IMR-90 (cell line): ENCODE measurements at regions not wholly inside any gene's neighbourhood (a gene's known extent, or its start where the extent isn't known, plus 50 kb on each side); places are given as distances from the start of the nearest gene placed in this dataset.

ENCODE experiments used
- ATAC-seq: fragments of 200-7000 bp; cut with Tn5 transposase; 2 replicates; pipeline ENCODE4 v1.9.1; 2020; ENCODE audit warnings: low read depth, mild to moderate bottlenecking, moderate library complexity
- BruUV-seq: library from RNA; stranded (reverse); fragments of 400-500 nt; replicated peaks from 2 replicates; lab custom pipeline; 2021; lab: Mats Ljungman, UMichigan
- CTCF ChIA-PET: fragments of 300-600 bp; formaldehyde crosslinking; extraction: SDS; loops from one replicate; lab custom pipeline; 2021; ENCODE audit warnings: antibody characterized with exemption; lab: Yijun Ruan, JAX
- POLR2A ChIA-PET: fragments of 300-600 bp; sonication (Branson Sonifier 250); formaldehyde crosslinking; loops from one replicate; lab custom pipeline; 2022; ENCODE audit warnings: antibody characterized with exemption; ENCODE audit not compliant: unreplicated experiment; lab: Charles Lee
- DNase-seq: peaks from one replicate; pipeline ENCODE4 v3.0.0; 2013
- H2AFZ ChIP-seq: replicated peaks from 2 replicates; pipeline ENCODE3; 2013; ENCODE audit warnings: low read length, mild to moderate bottlenecking; ENCODE audit not compliant: poor library complexity
- H2AK5ac ChIP-seq: 2 replicates; pipeline ENCODE4 v1.6.1; 2013; ENCODE audit warnings: low read depth, low read length, inconsistent platforms
- H2AK9ac ChIP-seq: replicated peaks from 2 replicates; pipeline ENCODE3; 2013; ENCODE audit warnings: mild to moderate bottlenecking, low read depth, low read length, moderate library complexity; ENCODE audit not compliant: poor library complexity
- H2BK120ac ChIP-seq: 2 replicates; pipeline ENCODE4 v1.6.1; 2013; ENCODE audit warnings: low read depth, low read length, inconsistent platforms
- H2BK15ac ChIP-seq: 3 replicates; pipeline ENCODE4 v1.6.1; 2013; ENCODE audit warnings: low read depth, low read length, inconsistent platforms
- H2BK20ac ChIP-seq: 2 replicates; pipeline ENCODE4 v1.6.1; 2013; ENCODE audit warnings: low read depth, mild to moderate bottlenecking, inconsistent platforms, low read length, moderate library complexity
- H2BK5ac ChIP-seq: 2 replicates; pipeline ENCODE4 v1.6.1; 2013; ENCODE audit warnings: mild to moderate bottlenecking, low read depth, low read length, inconsistent platforms; ENCODE audit not compliant: poor library complexity, severe bottlenecking
- H3K14ac ChIP-seq: replicated peaks from 2 replicates; pipeline ENCODE4 v1.6.1; 2013; ENCODE audit warnings: low read depth, low read length, inconsistent platforms
- H3K18ac ChIP-seq: 2 replicates; pipeline ENCODE4 v1.6.1; 2013; ENCODE audit warnings: low read depth, low read length, control low read depth
- H3K23ac ChIP-seq: 2 replicates; pipeline ENCODE4 v1.6.1; 2013; ENCODE audit warnings: low read depth, low read length, inconsistent platforms
- H3K27ac ChIP-seq: 2 replicates; pipeline ENCODE4 v1.5.1; 2013; ENCODE audit warnings: mild to moderate bottlenecking, control low read depth, low read length; ENCODE audit not compliant: insufficient read depth
- H3K27me3 ChIP-seq: 2 replicates; pipeline ENCODE4 v1.6.1; 2013; ENCODE audit warnings: low read length; ENCODE audit not compliant: control insufficient read depth, insufficient read depth
- H3K36me3 ChIP-seq: 2 replicates; pipeline ENCODE4 v1.6.1; 2013; ENCODE audit warnings: low read length, mixed read lengths; ENCODE audit not compliant: control insufficient read depth, insufficient read depth
- H3K4ac ChIP-seq: 2 replicates; pipeline ENCODE4 v1.6.1; 2013; ENCODE audit warnings: low read depth, low read length, inconsistent platforms
- H3K4me1 ChIP-seq: 2 replicates; pipeline ENCODE4 v1.6.1; 2013; ENCODE audit warnings: low read length, mixed read lengths; ENCODE audit not compliant: control insufficient read depth, insufficient read depth
- H3K4me2 ChIP-seq: 2 replicates; pipeline ENCODE4 v1.6.1; 2013; ENCODE audit warnings: low read depth, mild to moderate bottlenecking, control low read depth, low read length, moderate library complexity
- H3K4me3 ChIP-seq: 2 replicates; pipeline ENCODE4 v1.5.1; 2013; ENCODE audit warnings: low read depth, mild to moderate bottlenecking, control low read depth, low read length, moderate library complexity; ENCODE audit not compliant: insufficient read depth
- H3K56ac ChIP-seq: 2 replicates; pipeline ENCODE4 v1.6.1; 2013; ENCODE audit warnings: low read length, inconsistent platforms; ENCODE audit not compliant: insufficient read depth; ENCODE audit errors: extremely low read depth
- H3K79me1 ChIP-seq, 2 experiments: 2 replicates each; pipeline ENCODE4 v1.6.1; 2013; ENCODE audit warnings: low read length in 2 of 2, inconsistent platforms in 1 of 2, low read depth in 1 of 2
- H3K9ac ChIP-seq: 2 replicates; pipeline ENCODE4 v1.6.1; 2013; ENCODE audit warnings: low read depth, low read length, control low read depth
- H3K9me1 ChIP-seq: 2 replicates; pipeline ENCODE4 v1.6.1; 2013; ENCODE audit warnings: low read length, inconsistent platforms; ENCODE audit not compliant: insufficient read depth
- H3K9me3 ChIP-seq: 2 replicates; pipeline ENCODE4 v1.6.1; 2013; ENCODE audit warnings: low read length; ENCODE audit not compliant: control insufficient read depth, insufficient read depth
- H4K20me1 ChIP-seq: 2 replicates; pipeline ENCODE4 v1.6.1; 2013; ENCODE audit warnings: low read length, inconsistent platforms; ENCODE audit not compliant: insufficient read depth
- H4K5ac ChIP-seq: 2 replicates; pipeline ENCODE4 v1.6.1; 2013; ENCODE audit warnings: mild to moderate bottlenecking, low read depth, low read length, control low read depth
- H4K8ac ChIP-seq, 2 experiments: 2 replicates each; pipeline ENCODE4 v1.6.1; 2013; ENCODE audit warnings: low read depth in 2 of 2, low read length in 2 of 2, control low read depth in 1 of 2, inconsistent platforms in 1 of 2
- H4K91ac ChIP-seq: 2 replicates; pipeline ENCODE4 v1.6.1; 2013; ENCODE audit warnings: low read depth, low read length, inconsistent platforms; ENCODE audit not compliant: insufficient read depth
- FOS ChIP-seq: fragments of 150-350 bp; IDR thresholded peaks from 2 replicates; pipeline ENCODE4 v1.6.1; 2016; ENCODE audit warnings: low read depth, low read length
- WGBS, 2 experiments: methylation state at CpG; one replicate each; pipeline versions ENCODE4 v1.1.5 to v1.1.7; 2013; ENCODE audit warnings: missing lambda C conversion rate in 2 of 2; ENCODE audit not compliant: insufficient read length in 1 of 2; ENCODE audit errors: extremely low coverage in 2 of 2; 5-methylcytosine and 5-hydroxymethylcytosine counted together
- dilution Hi-C: fragments of 300-500 bp; cut with HindIII; formaldehyde crosslinking; loops from one replicate; pipeline ENCODE4 v1.14.3; 2018; ENCODE audit warnings: low sequenced_read_pairs; ENCODE audit not compliant: unreplicated experiment
- in situ Hi-C: fragments of 300-500 bp; cut with MboI; formaldehyde crosslinking; loops from 3 replicates; pipeline ENCODE4 v1.14.3; 2019; ENCODE audit warnings: low sequenced_read_pairs, inconsistent platforms, mixed read lengths
- intact Hi-C: fragments of 100-400 bp; cut with micrococcal nuclease; formaldehyde crosslinking; loops from 2 replicates; pipeline ENCODE4 v1.10.0; 2022
- TF ChIP-seq, protein P1 (sequence below): fragments of 150-350 bp; IDR thresholded peaks from 2 replicates; pipeline ENCODE4 v1.6.1; 2016; ENCODE audit warnings: low read depth, mild to moderate bottlenecking, low read length, moderate library complexity, borderline replicate concordance

DNA sequence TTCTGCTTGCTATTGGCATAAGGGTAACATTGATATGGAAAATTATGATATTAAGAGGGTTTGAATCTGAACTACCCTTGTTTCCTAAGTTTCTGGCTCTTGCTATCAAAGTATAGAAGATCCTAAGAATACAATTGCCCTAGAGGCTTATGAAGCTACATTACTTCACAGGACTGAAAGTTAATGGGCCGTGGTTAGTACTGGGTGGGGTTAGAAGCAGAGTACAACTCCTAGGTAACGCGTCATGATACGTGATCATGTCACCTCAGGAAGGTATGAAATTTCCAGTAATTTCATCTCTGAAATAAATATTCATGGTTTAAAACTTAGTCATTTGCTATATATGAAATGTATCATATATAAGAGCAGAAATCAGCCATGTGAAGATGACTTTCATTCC is 743.8 kb upstream of the NEGR1 start:
- H2BK15ac ChIP-seq, result no peak overlapping the region
- no peak overlapping the region for H3K23ac ChIP-seq
- DNase-seq (no peak), ATAC-seq (no peak)
- in situ Hi-C loops (no loop called here), intact Hi-C loops (no loop called here), dilution Hi-C loops (no loop called here)
- H2BK20ac ChIP-seq, result no peak overlapping the region
- H2BK5ac ChIP-seq, result no peak overlapping the region
- POLR2A ChIA-PET, result no interaction called here
- no peaks in the 10 kb centered on the region for H3K79me1 ChIP-seq
- CTCF ChIA-PET, result no interaction called here
- H3K9me3 ChIP-seq, result no peaks in the 10 kb centered on the region
- no peak overlapping the region for H2AK5ac ChIP-seq
- no peak overlapping the region for H3K9ac ChIP-seq
- H2BK120ac ChIP-seq, result no peak overlapping the region
- no peak for TF ChIP-seq FOS
- TF ChIP-seq, protein P1, sequence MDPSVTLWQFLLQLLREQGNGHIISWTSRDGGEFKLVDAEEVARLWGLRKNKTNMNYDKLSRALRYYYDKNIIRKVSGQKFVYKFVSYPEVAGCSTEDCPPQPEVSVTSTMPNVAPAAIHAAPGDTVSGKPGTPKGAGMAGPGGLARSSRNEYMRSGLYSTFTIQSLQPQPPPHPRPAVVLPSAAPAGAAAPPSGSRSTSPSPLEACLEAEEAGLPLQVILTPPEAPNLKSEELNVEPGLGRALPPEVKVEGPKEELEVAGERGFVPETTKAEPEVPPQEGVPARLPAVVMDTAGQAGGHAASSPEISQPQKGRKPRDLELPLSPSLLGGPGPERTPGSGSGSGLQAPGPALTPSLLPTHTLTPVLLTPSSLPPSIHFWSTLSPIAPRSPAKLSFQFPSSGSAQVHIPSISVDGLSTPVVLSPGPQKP, result no peak
- no peaks in the 10 kb centered on the region for H3K36me3 ChIP-seq
- no TSS peak for BruUV-seq
- no peaks in the 10 kb centered on the region for H3K4me1 ChIP-seq
- H2AK9ac ChIP-seq, result no peak overlapping the region
- no peaks in the 10 kb centered on the region for H3K27me3 ChIP-seq
- H3K56ac ChIP-seq, result no peak overlapping the region
- H4K8ac ChIP-seq, result no peak overlapping the region
- H3K18ac ChIP-seq, result no peak overlapping the region
- H4K5ac ChIP-seq, result no peak overlapping the region
- H3K27ac ChIP-seq, result no peak overlapping the region
- no peak overlapping the region for H2AFZ ChIP-seq
- WGBS, 2 experiments, result no CpG with 5 or more reads among the region's 4 CpGs
- H4K20me1 ChIP-seq, result no peaks in the 10 kb centered on the region
- H3K14ac ChIP-seq, result no peak overlapping the region
- H3K4me2 ChIP-seq, result no peak overlapping the region
- H3K4me3 ChIP-seq, result no peak overlapping the region
- no peak overlapping the region for H3K4ac ChIP-seq
- H4K91ac ChIP-seq, result no peak overlapping the region
- no peaks in the 10 kb centered on the region for H3K9me1 ChIP-seq
